HCT116 (cell line): ENCODE measurements at regions not wholly inside any gene's neighbourhood (a gene's known extent, or its start where the extent isn't known, plus 50 kb on each side); places are given as distances from the start of the nearest gene placed in this dataset.

Source experiments
- ATAC-seq: fragments of 200-7000 bp; cut with Tn5 transposase; 2 replicates; pipeline ENCODE4 v1.9.1; 2020; ENCODE audit warnings: mild to moderate bottlenecking, moderate library complexity
- BruUV-seq: library from RNA; stranded (reverse); fragments of 400-500 nt; replicated peaks from 2 replicates; lab custom pipeline; 2021; lab: Mats Ljungman, UMichigan
- CTCF ChIA-PET: fragments of 300-600 bp; sonication (Branson Sonifier 250); formaldehyde crosslinking; loops from one replicate; lab custom pipeline; 2021; ENCODE audit warnings: antibody characterized with exemption; lab: Charles Lee
- POLR2A ChIA-PET: fragments of 300-600, 350-600 bp; sonication (Branson Sonifier 250); formaldehyde crosslinking; loops from one replicate; lab custom pipeline; 2021; ENCODE audit warnings: antibody characterized with exemption; lab: Charles Lee
- RAD21 ChIA-PET, 2 experiments: fragments of 300-600 bp; sonication (Branson Sonifier 250); formaldehyde crosslinking; loops; one replicate each; lab custom pipeline; 2023; ENCODE audit warnings: low total read pairs in 2 of 2; ENCODE audit not compliant: uncharacterized antibody in 2 of 2, unreplicated experiment in 2 of 2, low non-redundant PET in 1 of 2; lab: Charles Lee
- DNase-seq: peaks from one replicate; pipeline ENCODE4 v3.0.0-alpha.2; 2010; ENCODE audit warnings: low read depth, low spot score
- H2AFZ ChIP-seq: fragments of 200-600 bp; shearing (Covaris generic), sonication (generic); 2 replicates; pipeline ENCODE4 v1.6.1; 2017; ENCODE audit warnings: low read depth, mixed run types, mixed read lengths, antibody characterized with exemption, low read length; ENCODE audit not compliant: poor library complexity, severe bottlenecking
- H3K27ac ChIP-seq: 2 replicates; pipeline ENCODE4 v1.5.1; 2012; ENCODE audit warnings: low read depth, low read length
- H3K27me3 ChIP-seq: fragments of 200-600 bp; sonication (generic); 2 replicates; pipeline ENCODE4 v1.6.1; 2016; ENCODE audit warnings: mixed run types, low read length, mixed read lengths; ENCODE audit not compliant: insufficient read depth
- H3K36me3 ChIP-seq, 2 experiments: fragments of 200-500 bp in 1 of 2; fragments of 200-600 bp in 1 of 2; sonication (Bioruptor generic) in 1 of 2; sonication (generic) in 1 of 2; 2 replicates each; pipeline versions ENCODE4 v1.5.1 to v1.6.1; 2014 to 2016; ENCODE audit warnings: low read length in 2 of 2, inconsistent platforms in 1 of 2, mixed read lengths in 1 of 2, mixed run types in 1 of 2; ENCODE audit not compliant: insufficient read depth in 2 of 2, control insufficient read depth in 1 of 2
- H3K4me1 ChIP-seq, 2 experiments: fragments of 200-600 bp in 1 of 2; sonication (generic) in 1 of 2; 2 replicates each; pipeline versions ENCODE4 v1.5.1 to v1.6.1; 2012 to 2017; ENCODE audit warnings: low read length in 2 of 2, inconsistent platforms in 1 of 2, mild to moderate bottlenecking in 1 of 2, mixed read lengths in 1 of 2, mixed run types in 1 of 2, moderate library complexity in 1 of 2; ENCODE audit not compliant: insufficient read depth in 2 of 2, control insufficient read depth in 1 of 2
- H3K4me2 ChIP-seq: fragments of 200-600 bp; sonication (generic); 2 replicates; pipeline ENCODE4 v1.6.1; 2017; ENCODE audit warnings: mixed run types, low read length, mixed read lengths
- H3K4me3 ChIP-seq, 2 experiments: fragments of 200-600 bp in 1 of 2; sonication (generic) in 1 of 2; replicated peaks in 1 of 2; 2 replicates each; pipeline ENCODE4 v1.5.1; 2011 to 2016; ENCODE audit warnings: low read length in 2 of 2, control low read depth in 1 of 2, low read depth in 1 of 2, mild to moderate bottlenecking in 1 of 2, mixed read lengths in 1 of 2, mixed run types in 1 of 2
- H3K79me2 ChIP-seq: fragments of 200-600 bp; sonication (generic); 2 replicates; pipeline ENCODE4 v1.6.1; 2017; ENCODE audit warnings: mild to moderate bottlenecking, mixed run types, low read length, moderate library complexity, mixed read lengths; ENCODE audit not compliant: insufficient read depth
- H3K9ac ChIP-seq: fragments of 200-600 bp; sonication (generic); 2 replicates; pipeline ENCODE4 v1.6.1; 2016; ENCODE audit warnings: low read length, mixed read lengths
- H3K9me2 ChIP-seq: fragments of 200-600 bp; sonication (generic), shearing (Covaris generic); 2 replicates; pipeline ENCODE4 v1.6.1; 2017; ENCODE audit warnings: mixed run types, mild to moderate bottlenecking, moderate library complexity; ENCODE audit not compliant: insufficient read depth
- H3K9me3 ChIP-seq, 2 experiments: fragments of 200-500 bp in 1 of 2; fragments of 200-600 bp in 1 of 2; sonication (Bioruptor generic) in 1 of 2; sonication (generic) in 1 of 2; 2 replicates each; pipeline ENCODE4 v1.6.1; 2014 to 2017; ENCODE audit warnings: low read length in 2 of 2, mixed read lengths in 2 of 2, inconsistent platforms in 1 of 2, low read depth in 1 of 2, mild to moderate bottlenecking in 1 of 2, mixed run types in 1 of 2, moderate library complexity in 1 of 2; ENCODE audit not compliant: control insufficient read depth in 1 of 2, insufficient read depth in 1 of 2
- H4K20me1 ChIP-seq: fragments of 200-600 bp; sonication (generic), shearing (Covaris generic); 2 replicates; pipeline ENCODE4 v1.6.1; 2017; ENCODE audit warnings: mixed run types, mild to moderate bottlenecking, moderate library complexity; ENCODE audit not compliant: insufficient read depth
- EGR1 ChIP-seq: IDR thresholded peaks from 2 replicates; pipeline ENCODE4 v1.6.1; 2012; ENCODE audit warnings: low read depth
- FOSL1 ChIP-seq: IDR thresholded peaks from 2 replicates; pipeline ENCODE4 v1.6.1; 2012; ENCODE audit warnings: low read depth
- JUND ChIP-seq: IDR thresholded peaks from 2 replicates; pipeline ENCODE4 v1.6.1; 2012
- REST ChIP-seq: IDR thresholded peaks from 2 replicates; pipeline ENCODE4 v1.6.1; 2012; ENCODE audit warnings: low read depth
- SP1 ChIP-seq: IDR thresholded peaks from 2 replicates; pipeline ENCODE4 v1.6.1; 2012; ENCODE audit warnings: low read depth
- intact Hi-C: fragments of 100-400 bp; cut with micrococcal nuclease; formaldehyde crosslinking; loops from 2 replicates; pipeline ENCODE4 v1.10.0; 2022

- no peaks in the 10 kb centered on the region for H4K20me1 ChIP-seq
- ATAC-seq = no peak
Measured at GRCh38 chr3:191066669-191067068, 132.4 kb upstream of the OSTN start.

More at GRCh38 chr3:191066669-191067068, 132.4 kb upstream of the OSTN start:
- intact Hi-C loops = no loop called here
- peak overlapping the region; percentile 17; the same call in 1 of the 2 replicates for H3K4me2 ChIP-seq
- no peaks in the 10 kb centered on the region for H3K79me2 ChIP-seq
- peaks cover 0 to 9% of the 10 kb centered on the region in 2 experiments; a peak in 1 of 4 replicates for H3K4me1 ChIP-seq
- ChIA-PET POLR2A (no interaction called here), RAD21 (no interaction called here), CTCF (no interaction called here)
- no peaks in the 10 kb centered on the region for H3K36me3 ChIP-seq
- H3K27ac ChIP-seq = no peak overlapping the region
- no peak overlapping the region for H2AFZ ChIP-seq
- no peak for DNase-seq
- no peak overlapping the region for H3K4me3 ChIP-seq
- no TSS peak for BruUV-seq
- no peak overlapping the region for H3K9ac ChIP-seq
- H3K27me3 ChIP-seq = no peaks in the 10 kb centered on the region
- peak; percentile 47; the same call in 1 of the 2 replicates for TF ChIP-seq JUND
- no peak for TF ChIP-seq REST
- peak; percentile 28 for TF ChIP-seq SP1
- TF ChIP-seq FOSL1 = peak; percentile 76
- no peak for TF ChIP-seq EGR1
- H3K9me2 ChIP-seq = no peaks in the 10 kb centered on the region
- no peaks in the 10 kb centered on the region for H3K9me3 ChIP-seq
